ENCODE measurements at regions not wholly inside any gene's neighbourhood (a gene's known extent, or its start where the extent isn't known, plus 50 kb on each side); places are given as distances from the start of the nearest gene placed in this dataset.

DNA sequence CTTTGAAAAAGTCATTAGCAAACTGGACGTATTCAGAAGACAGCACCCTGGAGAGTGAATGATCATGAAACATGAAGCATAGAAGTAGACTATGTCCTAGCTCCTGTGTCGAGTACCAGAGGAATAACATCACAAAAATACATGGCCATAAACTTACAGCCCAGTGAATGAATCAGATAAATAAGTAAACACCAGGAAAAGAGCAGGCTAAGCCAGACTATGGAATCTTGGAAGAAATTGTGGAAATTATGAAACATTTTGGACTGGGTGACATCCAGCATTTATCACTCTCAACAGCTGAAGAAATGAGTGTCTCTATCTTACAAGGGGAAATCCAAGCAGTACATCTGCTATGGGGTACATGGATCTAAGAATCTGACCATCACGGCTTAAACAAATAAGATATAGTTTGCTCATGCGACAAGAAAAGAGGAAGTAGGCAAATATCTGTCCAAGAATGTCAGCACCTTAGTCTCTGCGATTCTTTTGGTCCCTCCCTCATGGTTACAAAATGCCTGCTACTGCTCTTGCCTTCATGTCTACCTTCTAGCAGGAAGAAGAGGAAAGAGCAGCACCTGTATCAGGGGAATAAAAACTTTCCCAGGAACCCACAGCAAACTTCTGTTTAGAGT is 481.5 kb downstream of the BCOR start:
- no peak for DNase-seq

DNA sequence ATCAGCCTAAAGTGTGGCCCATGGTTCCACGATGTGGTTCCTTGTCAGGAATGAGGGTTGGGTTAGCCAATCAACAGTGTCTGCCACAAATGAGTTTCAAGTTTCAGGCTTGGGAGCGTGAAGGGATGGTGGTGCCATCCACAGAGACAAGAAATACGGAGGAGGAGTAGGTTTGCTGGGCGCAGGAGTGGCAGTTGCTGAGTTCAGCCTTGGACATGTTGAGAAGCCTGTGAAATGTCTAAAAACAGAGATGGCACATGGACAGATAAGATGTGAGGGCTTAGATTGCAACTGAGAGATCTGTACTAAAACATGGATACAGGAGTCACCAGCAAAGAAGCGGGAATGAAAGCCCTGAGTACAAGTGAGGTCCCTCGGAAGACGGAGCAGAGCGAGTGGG is 481.0 kb downstream of the BCOR start:
- no peak for DNase-seq

DNA sequence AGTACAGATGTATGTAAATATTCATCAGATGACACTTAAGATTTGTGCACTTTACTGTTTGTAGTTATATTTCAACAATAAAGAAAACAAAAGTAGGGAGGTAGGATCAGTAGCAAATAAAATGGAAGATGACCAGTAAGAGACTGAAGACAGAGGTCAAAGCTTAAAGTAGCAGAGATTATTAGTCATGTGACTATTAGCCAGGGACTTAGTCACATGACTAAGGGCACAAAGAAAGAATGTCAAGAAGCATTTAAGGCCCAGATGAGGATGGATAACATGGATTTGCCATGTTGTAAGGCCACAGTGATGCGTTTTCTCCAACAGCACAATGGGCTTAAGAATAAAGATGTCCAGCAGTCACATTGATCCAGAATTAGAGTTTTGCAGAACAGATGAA is 479.6 kb downstream of the BCOR start:
- no peak for DNase-seq

DNA sequence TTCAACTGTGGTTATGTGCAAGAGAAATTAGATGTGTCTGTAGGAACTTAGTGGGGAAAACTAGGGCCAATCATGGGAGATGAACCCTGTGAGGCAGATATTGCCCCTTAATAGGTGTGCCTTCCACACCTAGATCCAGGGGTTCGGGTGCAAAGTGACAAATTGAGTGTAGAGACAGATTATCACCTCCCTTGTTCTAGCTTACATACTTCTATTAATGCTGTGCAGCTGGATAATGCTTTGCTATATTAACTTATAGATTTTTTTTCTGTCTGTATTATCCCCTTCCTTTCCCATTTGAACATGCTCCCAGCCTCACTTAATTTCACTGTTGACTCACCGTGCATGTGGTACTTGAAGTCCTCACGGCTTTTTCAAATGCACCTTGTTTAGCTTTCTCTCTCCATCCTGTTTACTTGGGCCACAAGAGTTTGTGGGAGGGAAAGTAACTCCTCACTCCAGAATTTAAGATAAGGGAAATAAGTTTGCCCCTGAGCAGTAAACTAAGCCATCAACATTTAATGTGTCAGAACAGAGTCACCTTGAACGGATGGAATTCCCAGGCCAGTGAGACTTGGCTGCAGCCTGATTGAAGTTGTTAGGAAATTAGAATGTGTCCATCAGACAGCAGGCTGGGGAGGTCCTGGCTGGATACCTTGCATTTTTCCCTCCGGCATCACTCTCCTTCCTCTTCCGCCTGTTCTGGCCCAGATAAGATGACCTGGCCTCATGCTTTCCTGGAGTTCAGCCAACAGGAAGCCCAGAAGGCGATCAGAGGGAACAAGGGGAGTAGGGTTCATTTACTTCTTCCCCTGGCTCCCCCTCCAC is 478.4 kb downstream of the BCOR start:
- DNase-seq, result no peak

DNA sequence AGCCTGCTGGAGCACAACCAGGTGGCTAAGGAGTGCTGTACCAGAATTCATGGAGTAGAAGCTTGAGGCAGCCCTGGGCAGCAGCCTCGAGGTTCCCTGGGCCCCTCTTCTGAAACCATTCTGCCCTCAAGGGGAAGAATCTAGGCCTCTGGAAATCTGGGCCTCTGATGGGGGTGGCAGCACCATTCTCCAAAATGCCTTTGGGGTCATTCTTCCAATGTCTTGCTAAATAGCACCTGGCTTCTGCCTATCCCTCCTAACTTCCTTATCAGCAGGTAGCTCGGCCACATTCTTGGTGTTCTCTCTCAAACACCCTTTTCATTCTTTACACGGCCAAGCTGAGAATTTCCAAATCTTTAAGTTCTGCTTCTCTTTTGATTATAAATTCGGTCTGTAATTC is 473.6 kb downstream of the BCOR start:
- no peak for DNase-seq

DNA sequence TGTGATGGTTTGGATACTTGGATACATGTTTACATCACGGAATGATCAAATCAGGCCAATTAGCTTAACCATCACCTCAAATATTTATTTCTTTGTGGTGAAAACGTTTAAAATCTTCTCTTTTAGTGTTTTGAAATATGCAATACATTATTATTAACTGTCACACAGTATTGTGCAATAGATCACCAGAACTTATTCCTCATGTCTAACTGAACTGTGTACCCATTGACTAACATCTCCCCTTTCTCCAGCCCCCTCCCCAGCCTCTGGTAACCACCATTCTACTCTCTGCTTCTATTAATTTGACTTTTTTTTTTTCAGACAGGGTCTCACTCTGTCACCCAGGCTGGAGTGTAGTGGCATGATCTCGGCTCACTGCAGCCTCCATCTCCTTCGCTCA is 471.9 kb downstream of the BCOR start:
- no peak for DNase-seq

DNA sequence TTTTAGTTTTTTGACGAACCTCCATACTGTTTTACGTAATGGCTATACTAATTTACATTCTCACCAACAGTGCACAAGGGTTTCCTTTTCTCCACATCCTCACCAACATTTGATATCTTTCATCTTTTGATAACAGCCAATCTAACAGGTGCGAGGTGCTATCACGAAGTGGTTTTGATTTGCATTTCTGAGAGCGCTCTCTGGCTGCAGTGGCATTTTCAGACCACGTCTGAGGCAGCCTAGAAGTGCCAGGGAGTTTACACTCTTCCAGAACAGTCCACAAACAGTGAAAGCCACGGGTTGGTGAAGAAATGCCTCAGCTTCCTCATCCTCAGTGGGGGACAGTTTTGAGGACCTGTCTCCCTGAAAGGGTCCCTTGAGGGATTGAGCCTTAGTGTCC is 471.0 kb downstream of the BCOR start:
- DNase-seq, result no peak

DNA sequence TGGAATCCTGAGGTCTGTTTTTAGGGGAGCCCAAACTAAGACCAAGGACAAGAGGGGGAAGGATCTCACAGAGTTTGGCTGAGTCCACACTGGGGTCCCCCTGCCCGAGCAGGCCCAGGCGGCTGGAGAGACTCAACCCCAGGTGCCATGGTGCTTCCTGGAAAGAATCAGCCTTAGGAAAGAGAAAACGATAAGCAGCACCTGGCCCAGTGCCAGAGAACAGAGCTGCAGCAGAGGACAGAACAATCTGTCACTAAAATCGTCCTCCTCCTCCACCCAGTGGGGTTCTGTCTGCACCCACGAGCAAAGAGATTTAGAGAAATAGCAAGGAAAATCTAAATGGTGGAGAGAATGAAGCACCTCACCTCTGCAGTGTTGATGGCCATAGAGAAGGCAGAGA is 470.5 kb downstream of the BCOR start:
- DNase-seq, result no peak

DNA sequence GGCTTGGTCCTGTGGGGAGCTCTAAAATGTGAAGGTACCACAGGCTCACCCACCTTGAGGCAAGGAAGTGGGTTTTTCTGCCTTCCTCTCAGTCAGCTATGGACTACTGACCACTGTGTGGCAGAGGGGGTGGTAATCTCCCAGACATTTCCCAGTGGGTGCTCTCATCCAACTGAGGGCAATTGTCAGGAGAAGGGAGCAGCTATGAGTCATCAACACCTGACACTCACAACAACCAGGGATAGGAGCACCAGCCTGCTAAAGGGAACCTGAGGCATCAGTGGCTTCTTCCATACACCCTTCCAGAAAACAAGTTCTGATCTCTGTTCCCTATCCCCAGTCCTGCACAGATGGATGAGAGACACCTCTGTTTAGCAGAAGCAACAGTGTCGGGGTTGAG is 468.8 kb downstream of the BCOR start:
- no peak for DNase-seq

DNA sequence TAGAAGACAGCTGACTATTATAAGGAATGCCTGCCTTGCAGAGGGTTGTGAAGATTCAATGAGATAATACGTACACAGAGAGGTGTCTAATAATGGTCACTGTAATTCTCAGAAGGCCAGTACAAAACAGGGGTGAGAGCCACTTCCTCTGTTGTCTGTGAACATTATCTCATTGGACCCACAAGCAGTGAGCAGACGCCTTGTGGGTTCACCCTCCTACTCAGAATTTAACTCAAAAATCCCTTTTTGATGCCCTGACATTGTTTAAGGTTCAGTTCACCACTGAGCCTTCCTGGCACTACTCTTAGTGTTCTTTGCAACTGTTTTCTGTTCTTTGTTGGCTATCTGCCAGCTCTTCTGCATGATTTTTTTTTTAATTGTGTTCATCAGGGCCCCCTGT is 467.4 kb downstream of the BCOR start:
- no peak for DNase-seq

DNA sequence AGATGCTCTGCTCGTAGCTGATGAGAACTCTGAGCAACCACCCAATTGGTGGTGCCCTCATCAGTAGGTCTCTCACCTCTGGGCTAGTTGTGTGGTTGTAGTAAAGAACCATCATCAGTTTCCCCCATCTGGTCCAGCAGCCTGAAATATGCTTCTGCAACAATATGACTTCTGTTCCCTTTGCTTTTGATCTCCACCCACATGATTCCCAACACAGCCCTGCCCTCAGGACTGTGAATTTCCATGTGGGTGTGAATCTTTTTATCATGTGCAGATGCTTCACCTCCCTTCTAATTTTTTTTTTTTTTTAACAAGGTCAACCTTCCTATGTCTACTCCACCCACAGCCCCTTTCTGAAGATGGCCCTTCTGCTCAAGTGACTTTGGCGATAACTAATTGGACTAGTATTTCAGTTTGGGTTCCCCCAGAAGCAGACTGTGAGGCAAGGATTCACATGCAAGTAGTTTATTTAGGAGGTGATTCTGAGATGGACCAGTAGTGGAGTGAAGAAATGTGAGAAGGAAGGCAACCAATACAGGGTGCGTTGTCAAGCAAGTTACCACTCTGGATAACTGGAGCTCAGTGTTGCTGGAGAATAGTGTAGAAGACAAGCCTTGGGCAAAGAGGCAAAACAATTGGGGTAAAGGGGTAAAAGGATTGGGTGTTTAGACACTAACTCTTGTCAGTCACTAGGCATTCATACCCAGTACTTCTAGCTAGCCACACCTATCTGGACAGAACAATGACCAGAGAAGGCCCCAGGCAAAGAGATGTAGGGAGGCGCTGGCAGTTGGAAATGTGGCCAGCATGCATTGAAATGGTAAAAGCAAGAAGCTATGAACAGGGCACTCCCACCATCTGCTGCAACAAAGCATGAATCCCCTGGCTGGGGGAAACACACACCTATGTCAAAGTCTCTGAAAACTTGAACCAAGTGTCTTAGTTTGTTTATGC is 466.2 kb downstream of the BCOR start:
- DNase-seq, result no peak

DNA sequence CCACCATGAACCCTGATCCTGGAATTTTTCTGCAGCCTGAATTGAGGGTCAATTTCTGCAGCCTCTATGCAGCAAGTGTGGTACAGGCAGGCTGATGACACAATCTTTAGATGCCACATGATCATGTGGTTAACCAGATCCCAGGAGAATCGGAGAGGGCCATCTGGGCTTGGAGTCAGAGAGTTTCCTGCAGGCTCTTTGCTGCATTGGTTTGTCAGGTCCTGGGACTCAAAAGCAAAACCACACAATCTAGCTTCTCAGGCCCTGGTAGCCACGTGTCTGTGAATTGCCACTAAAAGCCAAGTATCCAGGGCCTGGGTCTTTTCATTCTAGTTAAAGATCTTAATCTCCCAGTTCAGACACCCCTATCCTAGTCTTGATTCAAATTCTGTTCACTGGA is 464.5 kb downstream of the BCOR start:
- no peak for DNase-seq

DNA sequence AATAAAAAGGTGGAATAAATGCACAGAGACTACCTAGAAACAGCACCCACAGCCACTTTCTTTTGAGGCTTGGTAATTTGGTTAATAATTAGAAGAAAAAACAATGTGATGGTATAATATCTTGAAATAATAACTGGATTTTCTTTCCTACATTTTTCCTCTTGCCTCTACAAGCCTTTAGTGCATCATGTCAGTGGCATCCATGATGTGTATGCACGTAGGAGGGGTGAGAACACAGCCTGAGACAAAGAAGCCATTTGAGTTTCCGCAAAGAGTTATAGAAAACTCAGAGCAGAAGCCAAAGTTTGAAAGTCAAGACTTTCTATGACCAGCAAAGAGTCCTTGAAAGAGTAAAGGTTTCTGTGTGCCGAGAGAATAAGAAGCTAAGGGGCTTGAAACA is 461.3 kb downstream of the BCOR start:
- no peak for DNase-seq

DNA sequence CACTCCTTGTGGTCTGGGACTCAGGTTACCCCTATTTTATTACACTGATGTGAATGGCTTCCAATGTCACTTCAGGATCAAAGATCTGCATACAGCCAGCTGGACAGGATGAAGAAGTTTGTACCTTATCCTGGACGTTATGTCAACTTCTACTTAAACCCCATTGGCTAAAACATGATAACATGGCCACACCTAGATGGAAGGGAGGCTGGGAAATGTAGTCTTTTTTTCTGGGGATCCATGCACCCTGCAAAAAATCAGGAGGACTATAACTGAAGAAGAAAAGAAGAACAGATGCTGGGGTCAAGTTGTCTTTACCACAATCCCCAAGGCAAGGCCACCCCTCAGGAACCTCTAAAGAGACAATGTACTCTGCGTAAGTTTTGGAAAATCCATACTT is 459.2 kb downstream of the BCOR start:
- DNase-seq, result no peak

DNA sequence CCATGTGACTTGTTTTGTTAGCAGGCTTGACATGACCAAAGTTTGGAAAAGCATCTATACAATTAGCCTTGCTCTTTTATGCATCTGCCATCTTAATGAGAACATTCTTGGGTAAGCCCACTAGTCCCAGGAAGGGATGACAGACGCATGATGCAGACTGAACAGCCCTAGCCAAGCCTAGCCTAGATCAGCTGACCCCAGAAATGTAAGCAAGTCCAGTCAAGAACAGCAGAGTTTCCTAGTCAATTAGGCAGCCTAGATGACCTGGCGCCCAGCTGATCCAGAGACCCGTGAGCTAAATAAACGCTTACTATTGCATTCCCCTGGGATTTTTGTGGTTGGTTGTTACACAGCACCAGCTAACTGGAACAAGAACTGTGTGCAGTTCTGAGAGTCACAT is 457.9 kb downstream of the BCOR start:
- DNase-seq, result no peak

DNA sequence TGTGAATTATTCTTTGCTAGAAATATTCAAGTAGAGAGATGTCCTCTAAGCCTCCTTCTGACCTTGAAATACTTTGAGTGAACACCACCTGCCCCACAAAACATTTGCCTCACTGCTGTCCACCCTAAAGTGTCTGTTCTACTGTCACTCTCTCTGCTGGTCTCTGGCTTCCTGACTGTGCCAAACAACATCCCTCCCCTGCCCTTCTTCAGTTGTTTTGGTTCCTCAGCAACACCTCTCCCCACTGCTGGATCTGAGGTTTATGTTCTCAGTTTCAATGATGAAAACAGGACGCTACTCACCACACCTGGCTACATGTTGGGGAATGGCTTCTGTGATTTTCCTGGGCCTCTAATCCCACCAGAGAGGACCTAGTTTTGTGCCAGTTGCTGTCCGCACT is 456.9 kb downstream of the BCOR start:
- no peak for DNase-seq

DNA sequence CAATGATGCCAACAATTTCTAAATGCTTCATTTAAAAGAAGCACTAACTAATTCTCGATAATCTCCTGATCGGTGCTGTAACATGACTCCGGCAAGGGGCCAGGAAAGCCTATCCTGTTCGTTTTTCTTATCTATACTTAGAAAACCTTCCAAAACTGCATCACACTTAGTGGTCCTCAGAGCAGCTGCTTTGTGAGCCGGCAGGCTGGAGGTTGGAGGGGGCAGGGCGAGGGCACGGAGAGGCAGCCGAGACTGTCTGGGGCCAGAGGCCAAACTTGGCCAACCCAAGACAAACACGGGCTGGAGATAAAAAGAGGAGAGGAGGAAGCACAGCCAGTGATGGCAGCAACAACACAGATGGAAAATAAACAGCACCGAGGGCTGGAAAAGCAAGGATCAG is 455.7 kb downstream of the BCOR start:
- DNase-seq, result no peak

DNA sequence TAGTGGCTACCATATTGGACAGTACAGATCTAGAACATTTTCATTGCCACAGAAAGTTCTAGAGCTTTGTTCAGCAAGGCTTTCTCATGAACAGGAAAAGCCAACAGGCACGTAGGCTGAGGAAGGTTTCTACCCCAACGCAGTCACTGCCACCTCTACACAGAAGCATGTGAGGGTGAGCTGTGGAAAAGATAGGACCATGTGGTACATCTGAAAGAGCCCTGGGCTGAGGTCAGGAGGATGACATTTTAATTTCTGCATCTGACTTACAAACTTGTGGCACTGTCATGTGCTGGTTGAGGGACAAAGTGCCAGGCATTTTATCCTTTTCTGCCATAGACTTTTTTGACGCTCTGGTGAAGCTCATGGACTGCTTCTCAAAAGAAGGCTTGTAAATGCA is 454.2 kb downstream of the BCOR start:
- DNase-seq, result no peak

DNA sequence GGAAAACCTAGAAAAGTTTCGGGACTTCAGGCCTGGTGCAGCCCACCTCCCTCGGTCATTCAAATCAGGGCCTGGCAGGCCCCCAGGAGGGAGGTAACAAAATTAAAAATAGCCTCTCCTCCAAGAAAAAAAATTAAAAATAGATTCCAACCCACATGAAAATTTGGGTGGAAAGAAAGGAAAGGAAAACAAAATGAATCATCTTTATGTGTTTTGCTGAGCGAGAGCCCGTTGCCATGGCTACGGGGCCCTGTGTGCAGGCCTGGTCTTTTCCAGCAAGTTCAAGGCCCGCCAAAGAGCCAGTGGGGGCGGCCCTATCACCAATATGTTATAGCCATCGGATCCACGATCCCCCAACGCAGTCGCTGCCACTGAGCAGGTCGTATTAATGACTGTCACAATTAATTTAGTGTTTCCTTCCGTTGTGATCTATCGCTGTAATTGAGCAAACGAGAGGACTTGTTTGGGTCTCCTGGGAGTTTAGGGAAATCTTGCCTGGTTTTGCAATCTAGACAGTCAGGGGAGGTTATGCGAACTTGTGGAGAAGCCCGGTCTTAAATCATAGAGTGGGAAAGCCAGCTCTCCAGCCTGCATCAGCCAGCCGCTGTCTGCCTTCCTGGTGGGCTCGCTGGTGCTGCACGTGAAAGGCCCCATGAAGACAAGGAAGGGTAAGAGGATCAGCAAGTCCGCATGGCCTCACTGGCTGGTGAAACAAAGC is 452.4 kb downstream of the BCOR start:
- DNase-seq, result peak; percentile 35

DNA sequence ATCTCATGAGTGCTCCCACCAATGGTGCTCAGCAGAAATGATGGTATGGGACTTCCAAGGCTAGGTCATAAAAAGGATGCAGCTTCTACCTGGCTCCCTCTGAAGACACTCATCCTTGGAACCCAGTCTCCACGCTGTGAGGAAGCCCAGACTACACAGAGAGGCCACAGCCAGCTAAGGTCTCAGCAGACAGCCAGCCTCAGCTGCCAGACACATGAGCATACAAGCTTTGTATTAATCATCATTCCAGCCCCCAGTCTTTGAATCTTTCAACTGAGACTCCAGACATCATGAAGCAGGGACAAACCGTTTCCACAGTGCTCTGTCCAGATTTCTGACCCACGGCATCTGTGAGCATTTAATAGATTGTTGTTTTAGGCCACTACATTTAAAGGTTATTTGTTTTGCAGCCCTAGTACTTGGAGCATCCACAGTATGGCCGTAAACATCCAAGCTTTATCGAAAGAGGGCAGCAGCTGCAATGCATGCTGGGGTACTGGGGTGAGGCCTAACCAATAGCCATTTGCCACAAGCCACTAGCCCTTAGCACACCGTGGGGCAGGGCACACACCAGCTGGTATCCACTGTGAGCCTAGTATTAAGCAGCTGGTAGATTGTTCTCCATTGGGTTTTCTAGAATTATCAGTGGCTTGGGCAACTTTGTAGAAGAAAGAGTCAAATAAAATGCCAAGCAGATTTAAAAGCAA is 449.1 kb downstream of the BCOR start:
- DNase-seq, result no peak

DNA sequence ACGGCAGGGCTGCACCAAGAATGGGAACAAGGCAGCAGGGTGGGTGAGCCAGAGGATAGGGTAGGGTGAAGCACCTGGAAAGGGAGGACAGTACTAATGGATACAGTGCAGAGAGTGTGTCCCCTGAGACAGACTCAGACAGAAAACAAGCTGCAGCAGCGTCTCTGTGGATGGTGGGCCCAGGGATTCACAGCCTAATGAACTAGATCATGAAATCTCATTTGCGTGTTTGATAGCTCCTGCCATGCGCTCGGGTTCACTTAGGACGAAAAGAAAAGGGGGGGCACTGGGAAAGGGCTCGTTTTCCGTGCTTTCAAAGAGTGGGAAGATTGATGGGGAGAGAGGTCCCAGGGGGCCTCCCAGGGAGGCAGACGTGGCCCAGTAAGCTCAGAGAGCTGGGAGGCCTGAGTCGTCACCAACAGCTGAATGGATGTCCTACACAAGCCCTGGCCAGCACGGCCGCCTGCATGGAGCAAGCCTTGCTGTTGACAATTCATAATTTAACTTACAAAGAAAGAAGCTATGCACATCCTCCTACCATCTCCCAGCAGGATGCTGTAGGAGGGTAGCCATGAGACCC is 446.9 kb downstream of the BCOR start:
- DNase-seq, result peak; percentile 55

DNA sequence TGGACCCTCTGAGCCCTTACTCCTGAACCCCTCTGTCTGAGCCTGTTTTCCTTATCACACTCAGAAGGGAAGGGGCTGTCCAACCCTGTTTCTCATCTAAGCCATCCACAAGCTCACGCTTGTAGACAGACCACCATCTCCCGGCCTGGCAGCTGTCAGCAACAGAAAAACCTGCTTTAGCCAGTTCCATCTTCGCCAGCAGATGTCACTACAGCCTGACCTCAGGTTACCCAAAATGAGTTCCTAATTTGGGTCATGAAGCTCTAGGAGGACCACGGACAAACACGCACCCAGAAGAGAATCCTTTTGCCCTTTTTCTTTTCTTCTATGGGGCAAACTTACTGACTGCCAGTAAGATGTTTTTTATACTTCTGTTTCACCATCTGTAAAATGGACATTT is 445.4 kb downstream of the BCOR start:
- DNase-seq, result peak; percentile 38

Data from eye (tissue), 1 donor.